Kidney (tissue), 13 donors: ENCODE measurements at regions not wholly inside any gene's neighbourhood (a gene's known extent, or its start where the extent isn't known, plus 50 kb on each side); places are given as distances from the start of the nearest gene placed in this dataset.

ENCODE experiments used
- DNase-seq, 5 donors: peaks; one replicate each; pipeline ENCODE4 v3.0.0-alpha.2; 2013 to 2020
- FAIRE-seq: peaks from 2 replicates; lab custom pipeline; 2012; peaks lifted over from hg19 to GRCh38; lab: Jason Lieb, UNC
- H3K27ac ChIP-seq, 2 donors: one replicate each; pipeline ENCODE4 v1.7.0; 2013; ENCODE audit warnings: low read depth in 2 of 2, low read length in 2 of 2, inconsistent platforms in 1 of 2
- H3K27me3 ChIP-seq: one replicate; pipeline ENCODE4 v1.7.1; 2013; ENCODE audit warnings: low read length, inconsistent platforms; ENCODE audit not compliant: control insufficient read depth, insufficient read depth
- H3K36me3 ChIP-seq, 3 donors: one replicate each; pipeline versions ENCODE4 v1.7.0 to v1.7.1; 2013; ENCODE audit warnings: low read length in 3 of 3, control low read depth in 1 of 3, inconsistent platforms in 1 of 3; ENCODE audit not compliant: insufficient read depth in 3 of 3, control insufficient read depth in 2 of 3
- H3K4me1 ChIP-seq, 3 donors: one replicate each; pipeline versions ENCODE4 v1.7.0 to v1.7.1; 2013; ENCODE audit warnings: low read length in 3 of 3, inconsistent platforms in 1 of 3, low read depth in 1 of 3; ENCODE audit not compliant: control insufficient read depth in 2 of 3, insufficient read depth in 2 of 3
- H3K4me3 ChIP-seq, 3 donors: one replicate each; pipeline versions ENCODE4 v1.7.0 to v1.8.1; 2013; ENCODE audit warnings: low read length in 3 of 3, control low read depth in 1 of 3, inconsistent platforms in 1 of 3
- H3K9ac ChIP-seq, 3 donors: one replicate each; pipeline versions ENCODE4 v1.7.0 to v1.7.1; 2013; ENCODE audit warnings: low read length in 3 of 3, control low read depth in 1 of 3, inconsistent platforms in 1 of 3
- H3K9me3 ChIP-seq, 3 donors: one replicate each; pipeline versions ENCODE4 v1.7.0 to v1.7.1; 2013; ENCODE audit warnings: low read length in 3 of 3, control low read depth in 1 of 3, inconsistent platforms in 1 of 3; ENCODE audit not compliant: control insufficient read depth in 2 of 3, insufficient read depth in 1 of 3
- CTCF ChIP-seq: IDR thresholded peaks from 3 replicates; pipeline ENCODE4 v1.5.1; 2012; ENCODE audit warnings: mild to moderate bottlenecking, moderate library complexity, borderline replicate concordance; ENCODE audit not compliant: insufficient read depth; ENCODE audit errors: extremely low read depth
- intact Hi-C: fragments of 100-400 bp; cut with DNase I; formaldehyde crosslinking; loops from one replicate; pipeline ENCODE4 v1.11.1; 2022
- donor health status: control.
- donor health status: control.
- donor health status: control.
- donor health status: control.
- donor health status: control.
- donor health status: DM: yes; HTN: yes; CAD: no.
- donor health status: Normal renal cell carcinoma (clear cell type).

GRCh38 chr5:38765399-38765861, 80.4 kb upstream of the OSMR start:
- no peak for TF ChIP-seq CTCF
- no peak overlapping the region for H3K27ac ChIP-seq
- H3K9ac ChIP-seq: no peak overlapping the region
- H3K4me1 ChIP-seq: peaks cover 0 to 4% (median 0%) of the 10 kb centered on the region in 3 donors
- no peak overlapping the region for H3K4me3 ChIP-seq
- H3K27me3 ChIP-seq: no peaks in the 10 kb centered on the region
- peaks cover 0 to 6% (median 4%) of the 10 kb centered on the region in 3 donors for H3K9me3 ChIP-seq
- FAIRE-seq (no peak), DNase-seq (peak in 3 of 5 donors; percentile 43 to 82 (median 59))
- intact Hi-C loops: no loop called here
- H3K36me3 ChIP-seq: no peaks in the 10 kb centered on the region

GRCh38 chr5:38766151-38766550, 79.7 kb upstream of the OSMR start:
- intact Hi-C loops: no loop called here
- no peaks in the 10 kb centered on the region for H3K27me3 ChIP-seq
- DNase-seq: no peak
- no peak overlapping the region for H3K27ac ChIP-seq
- FAIRE-seq: no peak
- peaks cover 0 to 6% (median 4%) of the 10 kb centered on the region in 3 donors for H3K9me3 ChIP-seq
- H3K4me1 ChIP-seq: peaks cover 0 to 4% (median 0%) of the 10 kb centered on the region in 3 donors
- no peak for TF ChIP-seq CTCF
- H3K36me3 ChIP-seq: no peaks in the 10 kb centered on the region
- H3K4me3 ChIP-seq: no peak overlapping the region
- no peak overlapping the region for H3K9ac ChIP-seq

- FAIRE-seq: no peak
- intact Hi-C loops: no loop called here
These were observed 77.2 kb upstream of the OSMR start for GRCh38 chr5:38768412-38769211.

More at GRCh38 chr5:38768412-38769211, 77.2 kb upstream of the OSMR start:
- H3K9me3 ChIP-seq: peaks cover 0 to 6% (median 4%) of the 10 kb centered on the region in 3 donors
- H3K36me3 ChIP-seq: no peaks in the 10 kb centered on the region
- no peak overlapping the region for H3K9ac ChIP-seq
- peaks cover 0 to 4% (median 0%) of the 10 kb centered on the region in 3 donors for H3K4me1 ChIP-seq
- no peak overlapping the region for H3K27ac ChIP-seq
- no peak overlapping the region for H3K4me3 ChIP-seq
- TF ChIP-seq CTCF: no peak
- peak in 3 of 5 donors; percentile 23 to 83 (median 78) for DNase-seq
- no peaks in the 10 kb centered on the region for H3K27me3 ChIP-seq
